HCT116 (cell line): ENCODE measurements at regions not wholly inside any gene's neighbourhood (a gene's known extent, or its start where the extent isn't known, plus 50 kb on each side); places are given as distances from the start of the nearest gene placed in this dataset.

Experiments used
- ATAC-seq: fragments of 200-7000 bp; cut with Tn5 transposase; 2 replicates; pipeline ENCODE4 v1.9.1; 2020; ENCODE audit warnings: mild to moderate bottlenecking, moderate library complexity
- BruUV-seq: library from RNA; stranded (reverse); fragments of 400-500 nt; replicated peaks from 2 replicates; lab custom pipeline; 2021; lab: Mats Ljungman, UMichigan
- CTCF ChIA-PET: fragments of 300-600 bp; sonication (Branson Sonifier 250); formaldehyde crosslinking; loops from one replicate; lab custom pipeline; 2021; ENCODE audit warnings: antibody characterized with exemption; lab: Charles Lee
- POLR2A ChIA-PET: fragments of 300-600, 350-600 bp; sonication (Branson Sonifier 250); formaldehyde crosslinking; loops from one replicate; lab custom pipeline; 2021; ENCODE audit warnings: antibody characterized with exemption; lab: Charles Lee
- RAD21 ChIA-PET, 2 experiments: fragments of 300-600 bp; sonication (Branson Sonifier 250); formaldehyde crosslinking; loops; one replicate each; lab custom pipeline; 2023; ENCODE audit warnings: low total read pairs in 2 of 2; ENCODE audit not compliant: uncharacterized antibody in 2 of 2, unreplicated experiment in 2 of 2, low non-redundant PET in 1 of 2; lab: Charles Lee
- DNase-seq: peaks from one replicate; pipeline ENCODE4 v3.0.0-alpha.2; 2010; ENCODE audit warnings: low read depth, low spot score
- H2AFZ ChIP-seq: fragments of 200-600 bp; shearing (Covaris generic), sonication (generic); 2 replicates; pipeline ENCODE4 v1.6.1; 2017; ENCODE audit warnings: low read depth, mixed run types, mixed read lengths, antibody characterized with exemption, low read length; ENCODE audit not compliant: poor library complexity, severe bottlenecking
- H3K27ac ChIP-seq: 2 replicates; pipeline ENCODE4 v1.5.1; 2012; ENCODE audit warnings: low read depth, low read length
- H3K27me3 ChIP-seq: fragments of 200-600 bp; sonication (generic); 2 replicates; pipeline ENCODE4 v1.6.1; 2016; ENCODE audit warnings: mixed run types, low read length, mixed read lengths; ENCODE audit not compliant: insufficient read depth
- H3K36me3 ChIP-seq, 2 experiments: fragments of 200-500 bp in 1 of 2; fragments of 200-600 bp in 1 of 2; sonication (Bioruptor generic) in 1 of 2; sonication (generic) in 1 of 2; 2 replicates each; pipeline versions ENCODE4 v1.5.1 to v1.6.1; 2014 to 2016; ENCODE audit warnings: low read length in 2 of 2, inconsistent platforms in 1 of 2, mixed read lengths in 1 of 2, mixed run types in 1 of 2; ENCODE audit not compliant: insufficient read depth in 2 of 2, control insufficient read depth in 1 of 2
- H3K4me1 ChIP-seq, 2 experiments: fragments of 200-600 bp in 1 of 2; sonication (generic) in 1 of 2; 2 replicates each; pipeline versions ENCODE4 v1.5.1 to v1.6.1; 2012 to 2017; ENCODE audit warnings: low read length in 2 of 2, inconsistent platforms in 1 of 2, mild to moderate bottlenecking in 1 of 2, mixed read lengths in 1 of 2, mixed run types in 1 of 2, moderate library complexity in 1 of 2; ENCODE audit not compliant: insufficient read depth in 2 of 2, control insufficient read depth in 1 of 2
- H3K4me2 ChIP-seq: fragments of 200-600 bp; sonication (generic); 2 replicates; pipeline ENCODE4 v1.6.1; 2017; ENCODE audit warnings: mixed run types, low read length, mixed read lengths
- H3K4me3 ChIP-seq, 2 experiments: fragments of 200-600 bp in 1 of 2; sonication (generic) in 1 of 2; replicated peaks in 1 of 2; 2 replicates each; pipeline ENCODE4 v1.5.1; 2011 to 2016; ENCODE audit warnings: low read length in 2 of 2, control low read depth in 1 of 2, low read depth in 1 of 2, mild to moderate bottlenecking in 1 of 2, mixed read lengths in 1 of 2, mixed run types in 1 of 2
- H3K79me2 ChIP-seq: fragments of 200-600 bp; sonication (generic); 2 replicates; pipeline ENCODE4 v1.6.1; 2017; ENCODE audit warnings: mild to moderate bottlenecking, mixed run types, low read length, moderate library complexity, mixed read lengths; ENCODE audit not compliant: insufficient read depth
- H3K9ac ChIP-seq: fragments of 200-600 bp; sonication (generic); 2 replicates; pipeline ENCODE4 v1.6.1; 2016; ENCODE audit warnings: low read length, mixed read lengths
- H3K9me2 ChIP-seq: fragments of 200-600 bp; sonication (generic), shearing (Covaris generic); 2 replicates; pipeline ENCODE4 v1.6.1; 2017; ENCODE audit warnings: mixed run types, mild to moderate bottlenecking, moderate library complexity; ENCODE audit not compliant: insufficient read depth
- H3K9me3 ChIP-seq, 2 experiments: fragments of 200-500 bp in 1 of 2; fragments of 200-600 bp in 1 of 2; sonication (Bioruptor generic) in 1 of 2; sonication (generic) in 1 of 2; 2 replicates each; pipeline ENCODE4 v1.6.1; 2014 to 2017; ENCODE audit warnings: low read length in 2 of 2, mixed read lengths in 2 of 2, inconsistent platforms in 1 of 2, low read depth in 1 of 2, mild to moderate bottlenecking in 1 of 2, mixed run types in 1 of 2, moderate library complexity in 1 of 2; ENCODE audit not compliant: control insufficient read depth in 1 of 2, insufficient read depth in 1 of 2
- H4K20me1 ChIP-seq: fragments of 200-600 bp; sonication (generic), shearing (Covaris generic); 2 replicates; pipeline ENCODE4 v1.6.1; 2017; ENCODE audit warnings: mixed run types, mild to moderate bottlenecking, moderate library complexity; ENCODE audit not compliant: insufficient read depth
- CEBPB ChIP-seq: IDR thresholded peaks from 2 replicates; pipeline ENCODE4 v1.6.1; 2012; ENCODE audit warnings: low read depth
- ELF1 ChIP-seq: IDR thresholded peaks from 2 replicates; pipeline ENCODE4 v1.6.1; 2012; ENCODE audit warnings: low read depth, borderline replicate concordance
- EZH2 ChIP-seq: fragments of 200-600 bp; sonication (generic); IDR thresholded peaks from 2 replicates; pipeline ENCODE4 v1.6.1; 2017; ENCODE audit warnings: antibody characterized with exemption, mixed run types
- EZH2phosphoT487 ChIP-seq: fragments of 200-600 bp; IDR thresholded peaks from 2 replicates; pipeline ENCODE4 v1.6.1; 2018; ENCODE audit warnings: antibody characterized with exemption, borderline replicate concordance
- JUND ChIP-seq: IDR thresholded peaks from 2 replicates; pipeline ENCODE4 v1.6.1; 2012
- POLR2AphosphoS5 ChIP-seq: IDR thresholded peaks from 2 replicates; pipeline ENCODE4 v1.6.1; 2011; ENCODE audit warnings: mild to moderate bottlenecking, low read depth, low read length, moderate library complexity
- RAD21 ChIP-seq: IDR thresholded peaks from 2 replicates; pipeline ENCODE4 v1.6.1; 2012; ENCODE audit warnings: low read depth, mild to moderate bottlenecking
- SIN3A ChIP-seq: IDR thresholded peaks from 2 replicates; pipeline ENCODE4 v1.6.1; 2012; ENCODE audit warnings: low read depth
- TCF7L2 ChIP-seq: IDR thresholded peaks from 2 replicates; pipeline ENCODE4 v1.7.0; 2011; ENCODE audit warnings: borderline replicate concordance, inconsistent platforms; ENCODE audit not compliant: insufficient read depth, insufficient read length; ENCODE audit errors: extremely low read depth
- YY1 ChIP-seq: IDR thresholded peaks from 2 replicates; pipeline ENCODE4 v1.6.1; 2011; ENCODE audit warnings: low read length, low read depth, moderate library complexity, mild to moderate bottlenecking; ENCODE audit not compliant: insufficient replicate concordance; ENCODE audit errors: extremely low read depth
- ZNF274 ChIP-seq: fragments of 200-500 bp; sonication (Bioruptor generic); IDR thresholded peaks from 2 replicates; pipeline ENCODE4 v1.6.1; 2014; ENCODE audit warnings: mild to moderate bottlenecking, low read depth, low read length, inconsistent platforms
- intact Hi-C: fragments of 100-400 bp; cut with micrococcal nuclease; formaldehyde crosslinking; loops from 2 replicates; pipeline ENCODE4 v1.10.0; 2022
- TF ChIP-seq, protein P1 (sequence below): IDR thresholded peaks from 2 replicates; pipeline ENCODE4 v1.6.1; 2011; ENCODE audit warnings: mild to moderate bottlenecking, low read length, moderate library complexity; ENCODE audit not compliant: insufficient replicate concordance; ENCODE audit errors: extremely low read depth
- TF ChIP-seq, protein P2 (sequence below), 3 experiments: fragments of 200-600 bp in 1 of 3; sonication (generic) in 1 of 3; IDR thresholded peaks in 2 of 3; conservative IDR thresholded peaks in 1 of 3; 2 replicates each; pipeline ENCODE4 v1.5.1; 2012 to 2017; ENCODE audit warnings: low read depth in 2 of 3, low read length in 2 of 3, antibody characterized with exemption in 1 of 3, borderline replicate concordance in 1 of 3, control low read depth in 1 of 3, mild to moderate bottlenecking in 1 of 3, mixed read lengths in 1 of 3, mixed run types in 1 of 3, moderate library complexity in 1 of 3; ENCODE audit not compliant: insufficient read depth in 1 of 3
- TF ChIP-seq, protein P3 (sequence below): IDR thresholded peaks from 2 replicates; pipeline ENCODE4 v1.6.1; 2012; ENCODE audit warnings: low read depth
- TF ChIP-seq, protein P4 (sequence below): IDR thresholded peaks from 2 replicates; pipeline ENCODE4 v1.6.1; 2012
- TF ChIP-seq, protein P5 (sequence below): IDR thresholded peaks from 2 replicates; pipeline ENCODE4 v1.6.1; 2012

DNA sequence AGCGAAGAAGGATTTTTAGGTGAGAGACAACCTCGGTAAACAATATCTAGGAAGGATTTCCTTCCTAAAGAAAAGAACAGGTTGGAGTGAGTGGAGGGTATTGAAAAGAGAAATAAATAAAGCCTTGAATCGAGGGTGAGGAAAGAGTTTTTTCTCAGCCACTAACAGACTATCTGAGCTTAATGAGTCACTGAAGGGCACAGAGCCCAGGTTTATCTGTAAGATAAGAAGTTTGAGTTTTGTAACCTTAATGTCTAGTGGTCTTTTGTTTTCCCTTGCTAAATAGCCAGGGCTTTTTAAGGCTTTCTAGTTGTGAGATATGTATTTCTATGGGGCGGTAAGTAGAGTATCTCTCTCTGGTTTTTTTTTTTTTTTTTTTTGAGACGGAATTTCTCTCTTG lies 394.5 kb upstream of the KIRREL3 start:
- Histone ChIP-seq H2AFZ (no peak overlapping the region), H3K9me3 (peaks cover 0 to 9% of the 10 kb centered on the region in 2 experiments; a peak in 2 of 4 replicates), H3K9me2 (no peaks in the 10 kb centered on the region), H3K4me1 (no peaks in the 10 kb centered on the region), H3K36me3 (no peaks in the 10 kb centered on the region), H3K4me2 (no peak overlapping the region), H3K4me3 (no peak overlapping the region), H3K27me3 (no peaks in the 10 kb centered on the region), H3K9ac (no peak overlapping the region), H3K27ac (no peak overlapping the region), H4K20me1 (no peaks in the 10 kb centered on the region), H3K79me2 (no peaks in the 10 kb centered on the region)
- BruUV-seq, result no TSS peak
- TF ChIP-seq CEBPB (no peak), ELF1 (no peak), EZH2 (no peak), YY1 (no peak), TCF7L2 (no peak), POLR2AphosphoS5 (no peak), ZNF274 (no peak), EZH2phosphoT487 (no peak), JUND (no peak), SIN3A (no peak), RAD21 (no peak)
- TF ChIP-seq, protein P1, sequence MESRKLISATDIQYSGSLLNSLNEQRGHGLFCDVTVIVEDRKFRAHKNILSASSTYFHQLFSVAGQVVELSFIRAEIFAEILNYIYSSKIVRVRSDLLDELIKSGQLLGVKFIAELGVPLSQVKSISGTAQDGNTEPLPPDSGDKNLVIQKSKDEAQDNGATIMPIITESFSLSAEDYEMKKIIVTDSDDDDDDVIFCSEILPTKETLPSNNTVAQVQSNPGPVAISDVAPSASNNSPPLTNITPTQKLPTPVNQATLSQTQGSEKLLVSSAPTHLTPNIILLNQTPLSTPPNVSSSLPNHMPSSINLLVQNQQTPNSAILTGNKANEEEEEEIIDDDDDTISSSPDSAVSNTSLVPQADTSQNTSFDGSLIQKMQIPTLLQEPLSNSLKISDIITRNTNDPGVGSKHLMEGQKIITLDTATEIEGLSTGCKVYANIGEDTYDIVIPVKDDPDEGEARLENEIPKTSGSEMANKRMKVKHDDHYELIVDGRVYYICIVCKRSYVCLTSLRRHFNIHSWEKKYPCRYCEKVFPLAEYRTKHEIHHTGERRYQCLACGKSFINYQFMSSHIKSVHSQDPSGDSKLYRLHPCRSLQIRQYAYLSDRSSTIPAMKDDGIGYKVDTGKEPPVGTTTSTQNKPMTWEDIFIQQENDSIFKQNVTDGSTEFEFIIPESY, result no peak
- TF ChIP-seq, protein P2, sequence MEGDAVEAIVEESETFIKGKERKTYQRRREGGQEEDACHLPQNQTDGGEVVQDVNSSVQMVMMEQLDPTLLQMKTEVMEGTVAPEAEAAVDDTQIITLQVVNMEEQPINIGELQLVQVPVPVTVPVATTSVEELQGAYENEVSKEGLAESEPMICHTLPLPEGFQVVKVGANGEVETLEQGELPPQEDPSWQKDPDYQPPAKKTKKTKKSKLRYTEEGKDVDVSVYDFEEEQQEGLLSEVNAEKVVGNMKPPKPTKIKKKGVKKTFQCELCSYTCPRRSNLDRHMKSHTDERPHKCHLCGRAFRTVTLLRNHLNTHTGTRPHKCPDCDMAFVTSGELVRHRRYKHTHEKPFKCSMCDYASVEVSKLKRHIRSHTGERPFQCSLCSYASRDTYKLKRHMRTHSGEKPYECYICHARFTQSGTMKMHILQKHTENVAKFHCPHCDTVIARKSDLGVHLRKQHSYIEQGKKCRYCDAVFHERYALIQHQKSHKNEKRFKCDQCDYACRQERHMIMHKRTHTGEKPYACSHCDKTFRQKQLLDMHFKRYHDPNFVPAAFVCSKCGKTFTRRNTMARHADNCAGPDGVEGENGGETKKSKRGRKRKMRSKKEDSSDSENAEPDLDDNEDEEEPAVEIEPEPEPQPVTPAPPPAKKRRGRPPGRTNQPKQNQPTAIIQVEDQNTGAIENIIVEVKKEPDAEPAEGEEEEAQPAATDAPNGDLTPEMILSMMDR (IDR thresholded peaks at IDR 0.05 in 2 of 3, conservative IDR thresholded peaks at IDR 0.05 in 1 of 3; ENCODE audit: borderline replicate concordance in 1 of 3, insufficient read depth in 1 of 3, low read depth in 2 of 3, low read length in 2 of 3), result no peak
- TF ChIP-seq, protein P3, sequence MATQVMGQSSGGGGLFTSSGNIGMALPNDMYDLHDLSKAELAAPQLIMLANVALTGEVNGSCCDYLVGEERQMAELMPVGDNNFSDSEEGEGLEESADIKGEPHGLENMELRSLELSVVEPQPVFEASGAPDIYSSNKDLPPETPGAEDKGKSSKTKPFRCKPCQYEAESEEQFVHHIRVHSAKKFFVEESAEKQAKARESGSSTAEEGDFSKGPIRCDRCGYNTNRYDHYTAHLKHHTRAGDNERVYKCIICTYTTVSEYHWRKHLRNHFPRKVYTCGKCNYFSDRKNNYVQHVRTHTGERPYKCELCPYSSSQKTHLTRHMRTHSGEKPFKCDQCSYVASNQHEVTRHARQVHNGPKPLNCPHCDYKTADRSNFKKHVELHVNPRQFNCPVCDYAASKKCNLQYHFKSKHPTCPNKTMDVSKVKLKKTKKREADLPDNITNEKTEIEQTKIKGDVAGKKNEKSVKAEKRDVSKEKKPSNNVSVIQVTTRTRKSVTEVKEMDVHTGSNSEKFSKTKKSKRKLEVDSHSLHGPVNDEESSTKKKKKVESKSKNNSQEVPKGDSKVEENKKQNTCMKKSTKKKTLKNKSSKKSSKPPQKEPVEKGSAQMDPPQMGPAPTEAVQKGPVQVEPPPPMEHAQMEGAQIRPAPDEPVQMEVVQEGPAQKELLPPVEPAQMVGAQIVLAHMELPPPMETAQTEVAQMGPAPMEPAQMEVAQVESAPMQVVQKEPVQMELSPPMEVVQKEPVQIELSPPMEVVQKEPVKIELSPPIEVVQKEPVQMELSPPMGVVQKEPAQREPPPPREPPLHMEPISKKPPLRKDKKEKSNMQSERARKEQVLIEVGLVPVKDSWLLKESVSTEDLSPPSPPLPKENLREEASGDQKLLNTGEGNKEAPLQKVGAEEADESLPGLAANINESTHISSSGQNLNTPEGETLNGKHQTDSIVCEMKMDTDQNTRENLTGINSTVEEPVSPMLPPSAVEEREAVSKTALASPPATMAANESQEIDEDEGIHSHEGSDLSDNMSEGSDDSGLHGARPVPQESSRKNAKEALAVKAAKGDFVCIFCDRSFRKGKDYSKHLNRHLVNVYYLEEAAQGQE, result no peak
- TF ChIP-seq, protein P4, sequence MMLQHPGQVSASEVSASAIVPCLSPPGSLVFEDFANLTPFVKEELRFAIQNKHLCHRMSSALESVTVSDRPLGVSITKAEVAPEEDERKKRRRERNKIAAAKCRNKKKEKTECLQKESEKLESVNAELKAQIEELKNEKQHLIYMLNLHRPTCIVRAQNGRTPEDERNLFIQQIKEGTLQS, result no peak
- TF ChIP-seq, protein P5, sequence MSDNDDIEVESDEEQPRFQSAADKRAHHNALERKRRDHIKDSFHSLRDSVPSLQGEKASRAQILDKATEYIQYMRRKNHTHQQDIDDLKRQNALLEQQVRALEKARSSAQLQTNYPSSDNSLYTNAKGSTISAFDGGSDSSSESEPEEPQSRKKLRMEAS, result no peak
- ATAC-seq, result no peak
- POLR2A ChIA-PET, result no interaction called here
- CTCF ChIA-PET, result no interaction called here
- intact Hi-C loops, result no loop called here
- DNase-seq, result no peak
- RAD21 ChIA-PET, result no interaction called here
